NCI-H345 treated with DMSO at 0.1 percent for 48 hours (cell line): ENCODE measurements at regions not wholly inside any gene's neighbourhood (a gene's known extent, or its start where the extent isn't known, plus 50 kb on each side); places are given as distances from the start of the nearest gene placed in this dataset.
"Not testable (repeated sequence)": the region's sequence is repeated elsewhere in the genome, so short reads cannot be mapped to it uniquely, and the experiment has no call there.

ENCODE experiments used
- DNase-seq: peaks from one replicate; lab custom pipeline; 2025; ENCODE audit not compliant: unreplicated experiment; lab: John Stamatoyannopoulos, UW

GRCh38 chr10:81546243-81546642, 328.8 kb upstream of the NRG3 start:
- DNase-seq = no peak

DNA sequence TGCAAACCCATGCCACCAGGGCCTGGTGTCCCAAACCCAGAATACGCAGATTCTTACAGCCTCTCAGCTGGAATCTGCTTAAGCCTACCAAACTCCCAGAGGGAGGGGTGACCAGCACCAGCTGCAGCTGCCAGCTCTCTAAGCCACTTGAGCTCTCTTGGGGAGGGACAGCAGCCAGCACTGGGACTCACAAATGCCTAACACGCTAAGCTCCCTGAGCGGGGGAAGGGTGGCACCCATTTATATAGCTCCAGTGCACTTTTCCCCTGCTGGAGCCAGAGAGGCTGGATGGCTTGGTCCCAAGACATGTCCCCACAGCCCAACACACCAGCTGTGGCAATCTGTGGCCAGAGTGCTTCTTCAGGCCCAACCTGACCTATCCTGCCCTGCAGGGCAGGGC, 326.8 kb upstream of the NRG3 start:
- DNase-seq = no peak

DNA sequence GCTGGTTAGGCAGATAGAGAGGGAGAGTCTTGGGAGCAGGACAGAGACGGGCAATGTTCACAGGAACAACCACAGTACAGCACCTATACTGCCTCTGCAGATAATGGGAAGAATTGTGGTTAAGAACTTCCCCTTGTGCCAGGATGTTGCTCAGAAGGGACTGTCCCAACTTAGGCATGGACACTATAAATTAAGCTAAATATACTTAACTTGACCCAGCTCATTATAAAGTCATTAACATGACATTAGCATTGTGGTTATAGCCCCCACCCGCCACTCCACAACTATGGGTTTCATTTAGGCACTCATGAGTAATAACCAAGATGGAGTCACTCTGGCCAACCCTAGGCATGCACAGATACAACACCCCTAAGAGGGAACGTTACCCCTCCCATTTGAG, 310.9 kb upstream of the NRG3 start:
- DNase-seq = no peak

DNA sequence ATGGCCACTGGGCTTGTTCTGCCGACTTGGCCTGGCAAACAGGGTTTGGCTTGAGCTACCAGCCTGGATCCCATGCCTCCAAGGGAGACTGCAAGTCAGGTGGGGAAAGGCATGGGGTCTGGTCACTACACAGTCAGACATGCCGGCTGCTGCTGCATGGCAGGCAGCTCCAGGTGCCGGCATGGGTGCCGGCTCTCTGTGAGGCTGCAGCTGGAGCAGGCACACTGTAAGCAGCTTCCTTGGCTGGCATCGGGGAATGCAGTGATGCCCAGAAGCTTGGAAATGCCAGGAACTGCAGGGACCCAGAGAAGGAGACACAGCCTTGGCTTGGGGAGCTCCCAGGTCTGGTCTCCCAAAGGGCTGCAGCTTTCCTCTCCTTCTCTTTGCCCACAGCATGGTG, 305.5 kb upstream of the NRG3 start:
- DNase-seq = no peak

GRCh38 chr10:81570349-81570748, 304.6 kb upstream of the NRG3 start:
- DNase-seq = no peak

- DNase-seq = no peak
Measured at GRCh38 chr10:81570878-81571794, 303.9 kb upstream of the NRG3 start.

DNA sequence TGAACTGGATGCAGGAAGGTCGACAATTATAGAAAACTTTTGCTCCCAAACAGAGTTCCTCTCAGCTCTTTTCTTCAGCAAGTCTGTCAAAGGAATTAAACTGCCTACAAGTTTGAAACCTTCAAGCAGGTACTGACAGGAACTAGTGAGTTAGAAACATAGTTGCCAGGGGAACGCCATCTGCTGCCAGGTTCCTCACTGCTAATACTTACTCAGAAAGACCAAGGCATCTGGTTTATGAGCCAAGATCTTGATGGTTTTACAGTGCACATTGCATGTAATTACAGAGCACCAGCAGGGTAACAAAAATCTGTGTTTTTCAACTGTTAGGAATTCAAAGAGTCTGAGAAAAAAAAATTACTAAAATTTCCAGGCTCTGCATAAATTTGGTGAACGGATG, 300.0 kb upstream of the NRG3 start:
- DNase-seq = no peak

DNA sequence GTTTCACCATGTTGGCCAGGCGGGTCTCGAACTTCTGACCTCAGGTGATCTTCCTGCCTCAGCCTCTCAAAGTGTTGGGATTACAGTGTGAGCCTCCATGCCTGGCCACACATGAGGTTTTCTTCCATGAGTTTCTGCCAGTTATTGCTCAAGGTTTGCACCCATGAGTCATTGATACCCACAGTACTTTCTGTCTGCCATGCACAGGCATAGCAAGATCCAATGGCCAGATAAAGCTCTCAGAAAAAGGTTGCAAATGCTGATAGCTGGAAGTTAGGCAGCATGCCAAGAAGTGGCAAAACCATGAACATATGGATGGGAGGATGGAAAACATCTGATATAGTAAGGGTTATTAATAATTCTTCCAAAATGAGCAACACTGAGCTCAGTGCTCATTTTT, 298.7 kb upstream of the NRG3 start:
- no peak for DNase-seq

- no peak for DNase-seq
Measured at GRCh38 chr10:81594991-81595390, 280.0 kb upstream of the NRG3 start.

- DNase-seq = no peak
Measured at GRCh38 chr10:81600185-81600584, 274.8 kb upstream of the NRG3 start.

- no peak for DNase-seq
Measured at GRCh38 chr10:81603106-81603620, 271.8 kb upstream of the NRG3 start.

- not testable (repeated sequence) for DNase-seq
Measured at GRCh38 chr10:81644485-81644884, 230.5 kb upstream of the NRG3 start.

DNA sequence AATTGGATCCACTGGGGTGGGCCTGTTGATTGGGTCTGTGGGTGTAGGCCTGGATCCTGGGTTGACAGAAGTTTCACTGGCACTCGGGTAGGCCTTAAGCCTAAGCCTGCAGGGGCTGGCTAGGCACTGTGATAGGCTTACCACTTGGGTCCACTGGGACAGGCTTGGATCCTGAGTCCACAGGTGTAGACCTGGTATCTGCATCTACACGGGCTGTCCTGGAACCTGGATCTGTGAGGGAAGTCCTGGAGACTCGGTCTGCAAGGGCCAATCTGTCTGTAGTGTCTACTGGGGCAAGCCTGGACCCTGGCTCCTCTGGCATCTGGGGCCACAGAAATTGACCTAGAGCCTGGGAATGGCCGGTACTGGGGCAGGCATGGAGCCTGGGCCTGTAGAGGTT, 219.0 kb upstream of the NRG3 start:
- DNase-seq = no peak

GRCh38 chr10:81662837-81663236, 212.2 kb upstream of the NRG3 start:
- no peak for DNase-seq

- DNase-seq = not testable (repeated sequence)
Measured at GRCh38 chr10:81664800-81665199, 210.2 kb upstream of the NRG3 start.

DNA sequence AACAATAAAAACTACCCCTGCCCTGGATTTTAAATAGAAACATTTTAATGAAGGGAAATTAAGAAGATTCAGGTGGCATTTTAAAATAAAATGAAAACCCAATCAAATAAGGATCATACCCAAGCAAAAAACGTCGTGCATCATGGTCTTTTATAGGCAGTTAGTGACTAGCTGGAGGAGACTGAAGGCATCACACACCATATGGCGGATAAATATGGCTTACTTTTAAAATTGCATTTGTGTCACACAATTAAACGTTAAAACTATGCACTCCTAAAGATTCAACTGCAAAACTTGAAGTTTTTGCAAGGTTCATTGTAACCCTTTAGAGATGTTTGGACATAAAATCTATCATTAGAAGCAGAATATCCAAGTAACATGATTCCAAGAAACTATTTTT, 200.1 kb upstream of the NRG3 start:
- DNase-seq = no peak

- DNase-seq = no peak
Measured at GRCh38 chr10:81679291-81679690, 195.7 kb upstream of the NRG3 start.

DNA sequence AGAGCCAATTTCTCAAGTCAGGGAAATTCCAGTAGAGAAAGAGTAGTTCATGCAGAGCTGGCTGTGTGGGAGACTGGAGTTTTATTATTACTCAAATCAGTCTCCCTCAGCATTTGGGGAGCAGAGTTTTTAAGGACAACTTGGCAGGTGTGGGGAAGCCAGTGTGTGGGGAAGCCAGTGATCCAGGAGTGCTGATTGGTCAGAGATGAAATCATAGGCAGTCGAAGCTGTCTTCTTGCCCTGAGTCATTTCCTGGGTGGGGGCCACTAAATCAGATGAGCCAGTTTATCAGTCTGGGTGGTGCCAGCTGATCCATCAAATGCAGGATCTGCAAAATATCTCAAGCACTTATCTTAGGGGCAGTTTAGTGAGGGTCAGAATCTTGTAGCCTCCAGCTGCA, 194.6 kb upstream of the NRG3 start:
- DNase-seq = no peak

GRCh38 chr10:81688459-81688858, 186.5 kb upstream of the NRG3 start:
- no peak for DNase-seq

- no peak for DNase-seq
Measured at GRCh38 chr10:81696609-81697388, 178.2 kb upstream of the NRG3 start.

DNA sequence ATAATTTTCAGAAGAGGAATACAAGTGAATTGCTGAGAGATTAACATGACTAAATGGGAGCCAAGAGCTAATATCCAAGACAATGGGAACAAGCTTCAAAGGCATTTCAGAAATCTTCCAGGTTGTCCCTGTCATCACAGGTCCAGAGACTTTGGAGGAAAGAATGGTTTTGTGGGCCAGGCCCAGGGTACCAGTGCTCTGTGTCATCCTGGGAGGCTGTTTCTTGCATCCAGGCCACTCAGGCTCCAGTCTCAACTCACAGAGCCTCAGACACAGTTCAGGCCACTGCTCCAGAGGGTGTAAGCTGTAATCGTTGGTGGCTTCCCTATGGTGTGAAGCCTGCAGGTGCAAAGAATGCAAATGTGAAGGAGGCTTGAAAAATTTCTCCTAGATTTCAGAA, 170.4 kb upstream of the NRG3 start:
- no peak for DNase-seq

GRCh38 chr10:81708416-81708815, 166.6 kb upstream of the NRG3 start:
- no peak for DNase-seq
